ENCODE measurements at regions not wholly inside any gene's neighbourhood (a gene's known extent, or its start where the extent isn't known, plus 50 kb on each side); places are given as distances from the start of the nearest gene placed in this dataset.

DNA sequence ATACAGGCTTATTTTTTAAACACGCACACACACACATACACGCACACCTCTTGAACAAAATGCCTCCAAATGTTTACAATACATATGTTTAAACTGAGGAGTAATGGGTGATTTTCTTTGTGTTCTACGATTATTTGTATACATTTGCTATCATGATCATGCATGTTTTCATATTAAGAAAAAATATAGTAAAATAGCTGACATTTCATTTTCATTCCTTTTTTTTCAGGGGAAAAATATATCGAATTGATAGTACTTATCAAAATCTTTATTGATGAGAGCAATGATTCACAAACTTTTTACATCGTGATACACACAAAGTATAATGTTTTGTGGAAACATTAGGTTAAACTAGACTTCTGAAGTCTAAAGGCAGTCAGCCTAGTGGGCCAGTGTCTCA is 618.9 kb downstream of the TECRL start:
- no peak for DNase-seq

DNA sequence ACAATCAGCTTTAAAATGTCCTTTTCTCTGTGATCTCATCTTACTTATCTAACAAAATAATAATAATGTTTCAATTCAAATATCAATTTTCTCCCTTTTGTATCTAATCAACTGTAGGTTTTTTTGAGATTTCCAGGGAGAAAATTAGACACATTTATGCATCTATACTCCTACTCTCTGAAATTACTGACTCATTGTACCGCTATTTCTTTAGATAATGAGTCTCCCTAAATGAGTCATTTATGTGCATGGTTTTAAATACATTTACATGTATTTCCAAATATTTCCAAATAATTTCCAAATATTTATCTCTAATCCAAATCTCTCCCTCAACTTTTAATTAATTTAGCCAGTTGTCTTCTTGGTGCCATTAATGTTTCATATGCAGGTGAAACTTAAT is 621.0 kb downstream of the TECRL start:
- DNase-seq: no peak

GRCh38 chr4:63787326-63787725 is 621.9 kb downstream of the TECRL start:
- DNase-seq: no peak

DNA sequence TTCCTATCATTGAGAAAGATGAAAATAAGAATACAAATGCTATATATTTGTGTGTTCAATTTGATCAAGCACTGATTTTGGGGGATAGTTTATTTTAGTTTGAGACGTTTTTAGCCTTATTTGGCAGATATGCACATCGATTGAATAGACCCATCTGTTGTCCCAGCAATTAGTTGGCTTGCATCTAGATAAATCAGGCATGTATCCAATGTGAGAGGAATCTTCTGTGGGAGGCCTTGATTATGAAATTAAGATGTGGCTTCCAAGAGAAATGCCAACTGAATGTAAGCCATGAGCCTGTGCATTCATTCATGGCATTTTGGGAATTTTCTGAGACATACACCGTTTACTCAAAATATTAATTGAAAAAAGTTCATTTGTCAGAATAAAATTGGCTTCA is 623.1 kb downstream of the TECRL start:
- DNase-seq: no peak

GRCh38 chr4:63784822-63785221 is 624.4 kb downstream of the TECRL start:
- DNase-seq: no peak

DNA sequence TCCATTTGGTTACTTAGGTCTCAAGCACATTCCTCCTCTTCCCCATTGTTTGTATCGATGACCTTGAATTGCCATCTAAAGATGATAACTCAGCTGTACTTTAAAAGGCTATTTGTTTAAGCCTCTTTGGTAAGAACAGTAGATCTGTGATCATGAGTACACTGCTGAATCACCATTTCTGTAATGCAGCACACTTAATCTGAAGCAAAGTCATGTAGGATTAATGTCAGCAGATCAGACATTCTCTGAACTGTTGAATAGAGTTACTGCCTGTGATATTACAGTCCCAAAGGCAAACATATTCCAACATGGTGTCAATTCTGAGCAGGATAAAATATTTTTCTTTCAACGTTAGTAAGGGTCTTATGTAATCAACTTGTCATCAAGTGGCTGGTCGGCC is 631.6 kb downstream of the TECRL start:
- no peak for DNase-seq

GRCh38 chr4:63764400-63764799 is 644.9 kb downstream of the TECRL start:
- no peak for DNase-seq

- DNase-seq: no peak
These were observed 651.3 kb downstream of the TECRL start for GRCh38 chr4:63757929-63758328.

DNA sequence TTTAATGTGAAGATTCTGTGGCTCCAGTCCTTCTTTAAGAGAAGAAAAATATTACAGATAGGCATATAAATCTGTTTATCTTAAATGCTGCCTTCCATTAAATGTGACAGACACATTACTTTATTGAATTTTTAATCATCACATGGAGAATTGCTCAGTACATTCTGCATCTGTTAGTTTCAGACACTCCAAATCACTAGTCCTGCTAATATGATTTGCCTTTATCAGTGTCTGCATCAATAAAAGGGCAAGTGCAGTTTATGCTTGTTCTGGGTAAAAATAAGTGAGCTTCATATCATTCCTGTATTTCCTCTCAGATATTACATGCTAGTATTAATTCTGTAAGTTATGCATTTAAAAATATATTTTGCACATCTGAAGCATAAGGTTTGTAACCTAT is 666.4 kb downstream of the TECRL start:
- no peak for DNase-seq

DNA sequence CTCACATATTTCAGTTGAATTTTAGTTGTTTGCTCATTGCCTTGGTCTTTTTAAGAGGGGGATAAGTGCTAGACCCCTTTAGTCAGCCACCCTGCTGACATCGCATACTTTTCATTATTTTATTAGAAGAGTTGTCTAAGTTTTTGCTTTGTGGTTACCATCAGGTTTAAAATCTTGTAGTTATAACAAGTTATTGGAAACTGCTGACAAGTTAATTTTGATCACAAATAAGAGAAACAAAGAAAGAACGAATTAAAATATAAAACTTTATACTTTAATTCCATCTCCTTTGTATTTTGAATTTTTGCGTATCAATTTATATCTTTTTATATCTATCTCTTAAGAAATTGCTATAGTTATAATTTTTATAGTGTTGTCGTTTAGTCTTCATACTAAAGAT is 679.7 kb downstream of the TECRL start:
- DNase-seq: no peak

DNA sequence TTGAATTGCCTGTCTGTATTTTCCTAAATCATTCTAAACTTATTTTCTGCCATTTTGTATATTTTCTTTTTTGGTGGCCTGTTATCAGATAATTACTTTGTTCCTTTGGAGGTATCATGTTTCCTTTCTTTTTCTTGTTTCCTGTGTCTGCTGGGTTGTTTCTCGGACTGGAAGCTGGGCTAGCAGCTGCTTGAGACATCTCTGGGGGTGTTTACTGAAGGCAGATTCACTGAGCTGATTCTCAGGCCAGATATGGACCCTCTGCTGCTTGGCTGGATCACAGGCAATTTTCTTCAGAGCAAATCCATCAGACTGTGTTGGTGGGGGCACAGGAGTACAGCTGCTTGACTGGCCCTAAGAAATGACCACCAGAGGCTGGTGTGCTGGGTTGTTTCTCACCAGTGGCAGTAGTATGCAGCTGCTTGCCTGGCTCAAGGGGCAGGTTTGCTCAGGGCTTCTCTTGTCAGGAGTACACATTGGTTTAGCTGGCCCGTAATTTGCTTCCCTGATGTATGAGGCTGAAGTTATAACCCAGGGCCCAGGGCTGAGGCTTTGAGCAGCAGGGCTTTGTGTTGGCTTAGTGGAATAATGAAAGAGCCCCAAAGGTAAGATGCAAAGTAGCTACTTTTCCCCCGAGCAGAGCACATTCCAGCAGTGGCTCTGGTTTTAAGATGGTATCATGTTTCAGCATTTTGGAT is 680.6 kb downstream of the TECRL start:
- DNase-seq: no peak

DNA sequence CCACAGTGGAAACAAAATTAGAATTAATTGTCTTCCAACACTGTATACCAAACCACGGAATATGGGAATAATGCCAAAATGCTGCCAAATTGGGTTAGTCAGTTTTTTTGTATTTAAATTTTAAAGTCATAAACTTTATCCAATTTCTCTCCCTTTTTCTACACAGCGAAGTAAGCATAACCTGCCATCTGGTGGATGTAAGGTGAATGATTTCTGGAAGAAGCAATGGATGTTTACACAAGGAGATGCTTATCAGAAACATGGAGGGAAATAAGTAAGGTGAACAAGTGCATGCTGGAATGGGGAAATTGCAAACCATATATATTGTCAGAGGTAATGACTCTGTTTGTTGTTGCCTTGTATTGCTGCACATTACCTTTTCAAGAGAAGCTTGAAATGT is 691.9 kb downstream of the TECRL start:
- DNase-seq: no peak

DNA sequence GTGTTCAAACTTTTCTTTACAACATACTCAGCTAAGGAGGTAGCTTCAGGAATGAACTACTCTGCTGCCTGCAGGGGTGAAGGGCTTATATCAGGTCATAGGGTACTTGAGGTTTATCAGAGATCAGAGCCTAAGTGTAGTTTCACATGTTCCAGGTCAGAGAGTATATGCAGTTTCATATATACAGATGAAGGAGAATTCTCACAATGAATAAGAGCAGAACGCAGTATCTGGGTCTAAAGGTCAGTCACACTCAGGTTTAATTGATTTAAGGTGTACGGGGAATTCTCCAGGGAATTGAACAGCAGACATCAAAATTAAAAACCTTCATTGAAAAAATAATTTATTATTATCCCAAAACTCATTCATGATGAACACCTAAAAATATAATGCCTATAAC is 700.6 kb downstream of the TECRL start:
- DNase-seq: no peak

- DNase-seq: no peak
These were observed 708.7 kb downstream of the TECRL start for GRCh38 chr4:63700569-63700968.

DNA sequence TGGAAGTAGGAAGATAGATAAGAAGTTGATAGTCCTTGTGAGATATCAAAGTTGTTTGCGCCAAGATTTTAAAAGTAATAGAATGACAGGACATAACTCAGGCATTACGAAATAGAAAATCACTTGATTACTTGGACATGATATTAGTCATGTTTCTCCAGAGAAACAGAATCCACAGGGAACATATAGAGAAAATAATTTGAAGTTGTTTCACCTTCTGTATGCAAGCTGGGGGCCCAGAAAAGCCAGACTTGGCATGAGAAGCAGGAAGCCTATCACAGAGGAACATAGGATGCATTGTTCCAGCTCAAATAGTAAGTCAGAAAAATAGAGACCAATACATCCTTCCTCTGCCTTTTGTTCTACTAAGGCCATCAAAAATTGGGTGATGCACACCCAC is 715.9 kb downstream of the TECRL start:
- DNase-seq: no peak

GRCh38 chr4:63678358-63678931 is 730.8 kb downstream of the TECRL start:
- no peak for DNase-seq

GRCh38 chr4:63670735-63671134 is 738.5 kb downstream of the TECRL start:
- DNase-seq: no peak

GRCh38 chr4:63663870-63664269 is 745.4 kb downstream of the TECRL start:
- DNase-seq: no peak

DNA sequence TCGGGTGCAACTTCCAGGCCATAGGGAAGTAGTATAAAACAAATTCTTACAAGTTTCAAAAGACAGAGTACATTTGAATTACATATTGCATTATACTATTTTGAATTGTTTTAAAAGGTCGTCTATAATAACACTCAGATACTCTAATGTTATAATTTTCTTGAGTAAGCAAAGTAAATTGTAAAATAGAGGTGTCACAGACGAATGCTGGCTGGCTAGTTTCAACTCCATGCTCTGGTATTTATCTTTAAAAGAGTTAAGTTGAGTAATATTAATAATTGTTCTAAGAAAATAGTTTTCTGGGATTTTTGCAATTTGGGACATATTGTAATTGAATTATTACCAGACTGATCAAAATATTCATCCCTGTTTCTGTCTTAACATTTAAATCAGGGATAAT is 764.9 kb downstream of the TECRL start:
- no peak for DNase-seq

GRCh38 chr4:63637270-63637669 is 772.0 kb downstream of the TECRL start:
- no peak for DNase-seq

DNA sequence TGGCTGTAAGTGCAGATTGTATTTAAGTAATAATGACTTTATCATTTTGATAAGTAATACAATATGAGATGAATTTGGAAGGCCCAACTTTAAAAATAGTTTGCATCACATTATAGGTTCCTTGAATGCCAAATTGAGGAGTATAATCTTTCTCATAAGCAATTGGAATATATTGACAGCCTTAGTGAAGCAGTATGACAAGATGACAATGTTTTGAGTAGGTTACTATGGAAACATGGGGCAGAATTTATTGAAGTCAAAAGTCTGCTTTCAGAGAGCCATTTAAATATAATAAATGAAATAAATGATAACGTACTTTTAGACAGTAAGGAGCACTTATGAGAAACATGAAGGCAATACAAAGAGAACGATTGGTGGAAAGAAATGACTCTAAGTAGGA is 776.4 kb downstream of the TECRL start:
- DNase-seq: no peak

DNA sequence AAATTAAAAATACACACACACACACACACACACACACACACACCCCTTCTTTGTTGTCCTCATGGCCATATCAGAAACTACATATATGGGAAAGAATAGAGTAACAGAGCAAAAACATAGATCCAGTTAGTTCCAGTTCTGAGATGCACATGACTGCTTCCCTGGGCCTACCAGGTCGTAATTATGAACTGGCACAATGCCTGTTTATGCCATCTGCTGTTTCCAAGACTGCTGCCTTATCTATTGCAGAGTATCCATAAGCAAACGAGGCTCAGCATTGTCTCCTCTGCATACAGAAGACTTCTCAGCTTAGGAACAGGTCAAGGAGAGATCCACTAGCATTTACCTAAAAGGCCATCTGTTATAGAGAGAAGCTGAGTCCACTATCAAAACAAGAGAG is 789.0 kb downstream of the TECRL start:
- no peak for DNase-seq

DNA sequence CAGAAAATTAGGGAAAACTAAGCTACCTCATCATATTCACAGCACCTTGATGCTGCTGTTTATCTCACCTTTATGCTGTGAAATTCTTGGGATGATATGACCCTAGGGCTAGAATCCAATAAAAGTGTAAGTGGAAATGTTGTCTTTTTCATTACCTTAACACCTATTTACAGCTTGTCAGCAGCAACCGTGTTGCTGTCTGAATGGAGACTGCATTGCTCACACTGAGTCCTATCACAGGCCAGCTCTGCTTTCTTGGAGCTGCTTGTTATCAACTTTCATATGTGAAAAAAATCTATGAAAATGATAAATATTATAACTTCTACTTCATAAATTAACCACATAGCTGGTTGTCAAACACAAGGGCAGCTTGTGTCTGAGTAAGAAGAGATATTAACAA is 789.5 kb downstream of the TECRL start:
- no peak for DNase-seq

DNA sequence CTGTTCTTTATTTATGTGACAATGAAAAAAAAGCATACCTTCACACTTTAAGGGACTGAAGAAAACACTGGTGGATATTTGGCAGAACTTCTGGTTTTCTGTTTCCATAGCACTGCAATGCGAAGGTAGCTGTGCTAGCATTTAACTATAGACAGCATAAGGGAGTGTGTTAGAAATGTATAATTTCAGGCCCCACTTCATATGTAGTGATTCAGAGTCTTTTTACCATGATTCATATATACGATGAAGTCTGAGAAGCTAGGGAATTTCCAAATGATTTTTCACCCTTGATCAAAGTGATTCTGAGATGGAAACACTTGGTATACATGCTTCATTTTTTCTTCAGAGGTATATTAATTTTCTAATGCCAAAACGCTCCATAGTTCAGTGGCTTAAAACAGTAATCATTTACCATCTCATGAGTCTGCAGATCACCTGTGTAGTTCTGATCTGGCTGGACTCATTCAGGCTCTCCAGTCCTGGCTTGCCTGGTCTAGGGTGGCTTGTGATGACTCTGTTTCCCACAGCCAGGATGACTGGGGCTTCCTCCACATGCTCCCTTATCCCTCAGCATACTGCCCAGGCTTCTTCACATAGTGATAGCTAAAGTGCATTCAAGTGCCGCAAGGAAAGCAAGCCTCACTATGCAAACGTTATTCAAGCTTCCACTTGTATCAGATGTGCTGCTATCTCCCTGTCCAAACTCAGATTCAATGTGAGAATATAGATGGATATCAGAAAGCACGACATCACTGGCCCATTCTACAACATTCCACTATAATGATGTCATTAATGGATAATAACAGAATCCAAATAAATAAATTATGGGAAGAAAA is 790.1 kb downstream of the TECRL start:
- no peak for DNase-seq

Measured in stimulated activated CD4-positive, alpha-beta T cell treated with anti-CD3 and anti-CD28 coated beads, Interleukin-4, amount 100 ng/mL, for 24 hours (primary cell).